Suprapubic skin (tissue), 4 donors: ENCODE measurements at regions not wholly inside any gene's neighbourhood (a gene's known extent, or its start where the extent isn't known, plus 50 kb on each side); places are given as distances from the start of the nearest gene placed in this dataset.

ENCODE experiments used
- DNase-seq, 2 donors: peaks; one replicate each; pipeline ENCODE4 v3.0.0-alpha.2; 2019; ENCODE audit warnings: low spot score in 2 of 2
- H3K27ac ChIP-seq: fragments of 200-600 bp; sonication (generic); one replicate; pipeline ENCODE4 v1.5.1; 2019
- H3K27me3 ChIP-seq: fragments of 200-600 bp; sonication (generic); one replicate; pipeline ENCODE4 v1.5.1; 2019
- H3K36me3 ChIP-seq: fragments of 200-600 bp; sonication (generic); one replicate; pipeline ENCODE4 v1.5.1; 2019
- H3K4me1 ChIP-seq: fragments of 200-600 bp; sonication (generic); one replicate; pipeline ENCODE4 v1.5.1; 2019
- H3K4me3 ChIP-seq: fragments of 200-600 bp; sonication (generic); one replicate; pipeline ENCODE4 v1.5.1; 2019; ENCODE audit warnings: mild to moderate bottlenecking
- H3K9me3 ChIP-seq: fragments of 200-600 bp; sonication (generic); one replicate; pipeline ENCODE4 v1.5.1; 2019
- CTCF ChIP-seq, 2 donors: fragments of 200-600 bp in 1 of 2; fragments of 450-650 bp in 1 of 2; sonication (generic) in 1 of 2; IDR thresholded peaks; one replicate each; pipeline ENCODE4 v1.5.1; 2016 to 2019; ENCODE audit warnings: antibody characterized with exemption in 2 of 2, mild to moderate bottlenecking in 1 of 2, moderate library complexity in 1 of 2
- EP300 ChIP-seq: sonication (generic); formaldehyde crosslinking; IDR thresholded peaks from one replicate; pipeline ENCODE4 v1.6.1; 2017; ENCODE audit warnings: antibody characterized with exemption
- POLR2A ChIP-seq, 2 donors: fragments of 450-650 bp; IDR thresholded peaks; one replicate each; pipeline ENCODE4 v1.6.1; 2017; ENCODE audit warnings: antibody characterized with exemption in 2 of 2, mild to moderate bottlenecking in 2 of 2, moderate library complexity in 2 of 2
- POLR2AphosphoS5 ChIP-seq, 3 donors: sonication (generic); formaldehyde crosslinking; IDR thresholded peaks; one replicate each; pipeline ENCODE4 v1.6.1; 2017; ENCODE audit warnings: antibody characterized with exemption in 3 of 3
- WGBS: methylation state at CpG from one replicate; pipeline ENCODE4 v1.1.5; 2018; 5-methylcytosine and 5-hydroxymethylcytosine counted together

- TF ChIP-seq POLR2A (IDR thresholded peaks at IDR 0.05), result no peak
- no peak for TF ChIP-seq EP300
- no peak for TF ChIP-seq POLR2AphosphoS5 (IDR thresholded peaks at IDR 0.05)
- TF ChIP-seq CTCF (IDR thresholded peaks at IDR 0.05), result no peak
- no peak overlapping the region for H3K27ac ChIP-seq
- 58% methylated on average over 1 of the region's 1 CpG for WGBS
- no peaks in the 10 kb centered on the region for H3K4me1 ChIP-seq
- no peak overlapping the region for H3K4me3 ChIP-seq
- DNase-seq, result no peak
- H3K36me3 ChIP-seq, result no peaks in the 10 kb centered on the region
- peaks cover 42% of the 10 kb centered on the region for H3K27me3 ChIP-seq
- peaks cover 4% of the 10 kb centered on the region for H3K9me3 ChIP-seq
These were observed 623.7 kb downstream of the PTPRU start for GRCh38 chr1:29860056-29860455.

DNA sequence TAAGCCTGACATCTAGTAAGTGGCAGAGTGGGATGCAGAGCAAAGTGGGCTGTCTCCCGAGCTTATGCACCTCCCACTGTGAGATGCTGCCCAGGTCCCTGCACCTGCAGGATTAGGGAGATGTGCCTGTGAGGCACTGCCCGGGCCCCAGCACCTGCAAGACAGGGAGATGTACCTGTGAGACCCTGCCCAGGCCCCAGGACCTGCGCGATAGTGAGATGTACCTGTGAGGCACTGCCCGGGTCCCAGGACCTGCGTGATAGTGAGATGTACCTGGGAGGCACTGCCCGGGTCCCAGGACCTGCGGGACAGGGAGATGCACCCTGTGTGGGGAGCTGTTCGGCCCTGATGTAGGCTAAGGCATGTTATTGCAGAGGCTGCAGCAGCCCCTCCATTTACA lies 622.8 kb downstream of the PTPRU start:
- Histone ChIP-seq H3K27me3 (peaks cover 47% of the 10 kb centered on the region), H3K36me3 (no peaks in the 10 kb centered on the region), H3K27ac (no peak overlapping the region), H3K9me3 (peaks cover 4% of the 10 kb centered on the region), H3K4me1 (no peaks in the 10 kb centered on the region), H3K4me3 (no peak overlapping the region)
- DNase-seq, result no peak
- TF ChIP-seq EP300 (no peak), POLR2AphosphoS5 (IDR thresholded peaks at IDR 0.05) (no peak), POLR2A (IDR thresholded peaks at IDR 0.05) (no peak), CTCF (IDR thresholded peaks at IDR 0.05) (no peak)
- WGBS, result 67% methylated on average over 1 of the region's 9 CpGs

- H3K27me3 ChIP-seq, result peaks cover 47% of the 10 kb centered on the region
- no peaks in the 10 kb centered on the region for H3K36me3 ChIP-seq
- TF ChIP-seq CTCF (IDR thresholded peaks at IDR 0.05) (no peak), POLR2A (IDR thresholded peaks at IDR 0.05) (no peak), POLR2AphosphoS5 (IDR thresholded peaks at IDR 0.05) (no peak), EP300 (no peak)
- H3K4me1 ChIP-seq, result no peaks in the 10 kb centered on the region
- no peak overlapping the region for H3K4me3 ChIP-seq
- no peak overlapping the region for H3K27ac ChIP-seq
- no peak for DNase-seq
- peaks cover 4% of the 10 kb centered on the region for H3K9me3 ChIP-seq
- 54% methylated on average over 6 of the region's 6 CpGs for WGBS
These were observed 622.3 kb downstream of the PTPRU start for GRCh38 chr1:29858646-29859045.

DNA sequence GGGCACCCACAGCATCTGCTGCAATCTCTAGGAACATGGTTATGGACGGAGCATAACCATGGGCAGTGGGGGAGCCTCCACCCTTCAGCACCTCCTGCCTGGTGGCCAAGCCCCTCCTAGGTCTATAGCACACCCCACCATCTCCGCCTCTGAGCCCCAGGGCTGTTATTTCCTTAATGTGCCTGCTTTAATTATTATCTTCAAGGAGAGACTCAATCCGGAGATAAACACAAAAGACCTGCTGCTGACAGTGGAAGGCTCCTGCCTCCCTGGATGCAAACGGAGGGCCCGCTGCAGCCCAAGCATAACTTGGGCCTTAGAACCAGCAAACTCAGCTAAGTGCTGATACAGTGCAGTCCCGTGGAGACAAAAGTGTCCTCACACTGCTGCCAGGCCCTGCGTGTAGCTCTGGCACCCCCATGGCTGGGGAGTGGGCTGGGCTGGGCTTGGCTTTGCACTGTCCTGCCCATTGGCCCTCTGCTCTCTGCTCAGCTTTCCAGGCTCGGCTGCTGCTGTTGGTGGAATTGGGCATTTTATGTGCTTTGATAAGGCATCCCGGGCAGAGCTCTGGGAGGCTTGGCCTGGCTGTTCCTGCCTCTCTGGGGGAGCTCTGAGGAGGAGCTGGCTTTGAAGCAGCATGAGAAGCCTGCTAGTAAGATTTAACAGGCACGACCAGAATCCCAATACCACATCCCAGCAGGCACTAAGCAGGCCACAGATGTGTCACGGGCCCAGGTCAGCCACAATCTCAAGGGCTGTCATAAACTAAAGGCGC lies 620.2 kb downstream of the PTPRU start:
- Histone ChIP-seq H3K27me3 (peaks cover 58% of the 10 kb centered on the region), H3K4me3 (no peak overlapping the region), H3K36me3 (no peaks in the 10 kb centered on the region), H3K4me1 (no peaks in the 10 kb centered on the region), H3K27ac (no peak overlapping the region), H3K9me3 (peaks cover 4% of the 10 kb centered on the region)
- no peak for TF ChIP-seq CTCF (IDR thresholded peaks at IDR 0.05)
- TF ChIP-seq POLR2A (IDR thresholded peaks at IDR 0.05), result no peak
- no peak for TF ChIP-seq EP300
- no peak for TF ChIP-seq POLR2AphosphoS5 (IDR thresholded peaks at IDR 0.05)
- 73% methylated on average over 5 of the region's 12 CpGs for WGBS
- no peak for DNase-seq

DNA sequence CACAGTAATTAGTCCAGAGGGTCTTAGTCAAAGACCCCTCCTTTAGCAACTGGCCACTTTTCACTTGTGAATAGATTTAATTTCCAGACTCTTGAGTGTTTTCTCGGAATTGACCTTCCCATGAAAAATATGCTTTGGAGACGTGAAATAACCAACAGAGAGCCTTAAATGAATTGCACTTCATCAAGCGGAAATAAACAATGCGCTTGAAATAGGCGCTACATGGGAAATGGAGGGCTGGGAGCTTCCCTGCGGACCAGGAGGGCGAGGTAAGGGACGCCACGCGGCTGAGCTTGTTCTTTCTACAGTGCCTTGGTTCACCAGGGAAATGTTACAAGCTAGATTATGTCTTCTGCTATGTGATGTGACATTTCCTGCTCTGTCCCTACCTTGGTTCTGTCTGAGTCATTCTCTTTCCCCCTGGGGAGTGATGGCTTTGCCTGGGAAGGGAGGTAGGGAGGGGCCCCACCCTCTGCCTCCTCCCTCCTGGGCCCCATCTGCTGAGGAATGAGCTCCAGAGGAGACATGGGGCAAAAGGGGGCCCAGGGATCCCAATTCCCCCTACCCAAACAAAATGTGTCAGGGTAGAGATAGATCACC lies 619.3 kb downstream of the PTPRU start:
- no peaks in the 10 kb centered on the region for H3K36me3 ChIP-seq
- H3K27ac ChIP-seq, result no peak overlapping the region
- no peaks in the 10 kb centered on the region for H3K9me3 ChIP-seq
- 76% methylated on average over 10 of the region's 10 CpGs for WGBS
- no peak for DNase-seq
- TF ChIP-seq CTCF (IDR thresholded peaks at IDR 0.05) (no peak), POLR2AphosphoS5 (IDR thresholded peaks at IDR 0.05) (no peak), POLR2A (IDR thresholded peaks at IDR 0.05) (no peak), EP300 (no peak)
- H3K27me3 ChIP-seq, result peaks cover 62% of the 10 kb centered on the region
- no peak overlapping the region for H3K4me3 ChIP-seq
- no peaks in the 10 kb centered on the region for H3K4me1 ChIP-seq
